Liver (tissue), 3 donors: ENCODE measurements at regions not wholly inside any gene's neighbourhood (a gene's known extent, or its start where the extent isn't known, plus 50 kb on each side); places are given as distances from the start of the nearest gene placed in this dataset.

Experiments used
- ATF3 ChIP-seq: IDR thresholded peaks from 2 replicates; pipeline ENCODE4 v1.6.1; 2016; ENCODE audit warnings: antibody characterized with exemption
- CTCF ChIP-seq: fragments of 150-350 bp; IDR thresholded peaks from 2 replicates; pipeline ENCODE4 v1.5.1; 2017; ENCODE audit warnings: improper control_type of control experiment, low read depth, low read length; ENCODE audit not compliant: missing input control
- MAX ChIP-seq: IDR thresholded peaks from 2 replicates; pipeline ENCODE4 v1.6.1; 2016; ENCODE audit warnings: antibody characterized with exemption
- RAD21 ChIP-seq, 2 donors: IDR thresholded peaks; 2 replicates each; pipeline ENCODE4 v1.6.1; 2016; ENCODE audit warnings: antibody characterized with exemption in 2 of 2, mild to moderate bottlenecking in 2 of 2
- TAF1 ChIP-seq: conservative IDR thresholded peaks from 2 replicates; pipeline ENCODE4 v1.6.1; 2016; ENCODE audit warnings: antibody characterized with exemption, mild to moderate bottlenecking
- ZBTB33 ChIP-seq: IDR thresholded peaks from 2 replicates; pipeline ENCODE4 v1.6.1; 2016; ENCODE audit warnings: antibody characterized with exemption
- donor health status: healthy.
- donor health status: healthy.

GRCh38 chr3:195001261-195001660 is 269.7 kb downstream of the XXYLT1 start:
- TF ChIP-seq CTCF (no peak), MAX (no peak), ATF3 (no peak), TAF1 (no peak), ZBTB33 (no peak), RAD21 (IDR thresholded peaks at IDR 0.05) (no peak)
